ENCODE measurements at regions not wholly inside any gene's neighbourhood (a gene's known extent, or its start where the extent isn't known, plus 50 kb on each side); places are given as distances from the start of the nearest gene placed in this dataset.

DNA sequence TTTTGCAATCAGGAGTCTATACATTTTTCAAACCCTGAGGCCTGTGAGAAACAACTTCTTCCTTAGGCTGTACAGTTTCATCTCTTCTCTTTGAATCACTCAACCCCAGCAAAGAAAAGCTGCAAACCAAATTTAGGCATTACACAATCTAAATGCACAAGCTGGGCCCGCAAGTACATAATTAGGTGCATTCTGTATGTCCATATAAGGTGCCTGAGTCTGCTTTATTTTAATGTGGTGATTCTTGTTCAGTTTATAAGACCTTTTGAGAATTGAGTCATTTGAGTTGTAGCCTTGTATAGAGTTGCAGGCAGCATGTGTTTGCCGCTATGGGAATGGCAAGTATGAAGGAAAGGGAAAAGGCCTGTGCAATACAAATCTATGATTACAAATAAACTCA lies 709.6 kb upstream of the MARCKS start:
- DNase-seq (ENCODE audit: low spot score), result no peak
- TF ChIP-seq, protein P1, sequence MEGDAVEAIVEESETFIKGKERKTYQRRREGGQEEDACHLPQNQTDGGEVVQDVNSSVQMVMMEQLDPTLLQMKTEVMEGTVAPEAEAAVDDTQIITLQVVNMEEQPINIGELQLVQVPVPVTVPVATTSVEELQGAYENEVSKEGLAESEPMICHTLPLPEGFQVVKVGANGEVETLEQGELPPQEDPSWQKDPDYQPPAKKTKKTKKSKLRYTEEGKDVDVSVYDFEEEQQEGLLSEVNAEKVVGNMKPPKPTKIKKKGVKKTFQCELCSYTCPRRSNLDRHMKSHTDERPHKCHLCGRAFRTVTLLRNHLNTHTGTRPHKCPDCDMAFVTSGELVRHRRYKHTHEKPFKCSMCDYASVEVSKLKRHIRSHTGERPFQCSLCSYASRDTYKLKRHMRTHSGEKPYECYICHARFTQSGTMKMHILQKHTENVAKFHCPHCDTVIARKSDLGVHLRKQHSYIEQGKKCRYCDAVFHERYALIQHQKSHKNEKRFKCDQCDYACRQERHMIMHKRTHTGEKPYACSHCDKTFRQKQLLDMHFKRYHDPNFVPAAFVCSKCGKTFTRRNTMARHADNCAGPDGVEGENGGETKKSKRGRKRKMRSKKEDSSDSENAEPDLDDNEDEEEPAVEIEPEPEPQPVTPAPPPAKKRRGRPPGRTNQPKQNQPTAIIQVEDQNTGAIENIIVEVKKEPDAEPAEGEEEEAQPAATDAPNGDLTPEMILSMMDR (IDR thresholded peaks at IDR 0.05; ENCODE audit: extremely low read depth, missing control alignments), result no peak

DNA sequence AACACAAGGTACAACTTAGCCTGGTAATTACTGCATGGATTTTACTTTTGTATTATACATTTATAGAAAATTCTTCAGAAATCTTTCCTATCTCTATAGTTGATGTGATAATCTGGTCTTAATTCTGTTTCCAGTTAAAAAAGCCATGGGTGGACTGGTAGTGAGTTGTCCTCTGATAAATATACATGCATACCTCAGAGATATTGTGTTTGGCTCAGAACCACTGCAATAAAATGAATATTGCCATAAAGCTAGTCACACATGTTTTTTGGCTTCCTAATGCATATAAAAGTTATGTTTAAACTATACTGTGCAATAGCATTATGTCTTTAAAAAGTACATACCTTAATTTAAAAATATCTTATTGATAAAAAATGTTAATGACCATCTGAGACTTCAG lies 708.6 kb upstream of the MARCKS start:
- TF ChIP-seq, protein P1 (IDR thresholded peaks at IDR 0.05; ENCODE audit: extremely low read depth, missing control alignments), result no peak

DNA sequence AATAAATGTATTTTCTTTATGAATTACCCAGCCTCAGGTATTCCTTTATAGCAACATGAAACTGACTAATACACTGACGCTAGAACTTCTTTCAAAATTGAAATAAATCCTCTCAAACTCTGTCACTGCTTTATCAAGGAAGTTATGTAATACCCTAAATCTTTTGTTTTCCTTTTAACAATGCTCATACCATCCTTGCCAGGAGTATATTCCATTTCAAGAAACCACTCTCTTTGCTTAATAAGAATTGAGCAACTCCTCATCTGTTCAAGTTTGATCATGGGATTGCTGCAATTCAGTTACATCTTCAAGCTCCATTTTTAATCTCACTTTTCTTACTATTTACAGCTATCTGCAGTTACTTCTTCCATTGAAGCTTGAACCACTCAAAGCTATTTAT lies 707.6 kb upstream of the MARCKS start:
- no peak for DNase-seq (ENCODE audit: low spot score)
- TF ChIP-seq, protein P1 (IDR thresholded peaks at IDR 0.05; ENCODE audit: extremely low read depth, missing control alignments), result no peak

More for the DNA sequence above, 708.6 kb upstream of the MARCKS start:
- no peak for DNase-seq (ENCODE audit: low spot score)

DNA sequence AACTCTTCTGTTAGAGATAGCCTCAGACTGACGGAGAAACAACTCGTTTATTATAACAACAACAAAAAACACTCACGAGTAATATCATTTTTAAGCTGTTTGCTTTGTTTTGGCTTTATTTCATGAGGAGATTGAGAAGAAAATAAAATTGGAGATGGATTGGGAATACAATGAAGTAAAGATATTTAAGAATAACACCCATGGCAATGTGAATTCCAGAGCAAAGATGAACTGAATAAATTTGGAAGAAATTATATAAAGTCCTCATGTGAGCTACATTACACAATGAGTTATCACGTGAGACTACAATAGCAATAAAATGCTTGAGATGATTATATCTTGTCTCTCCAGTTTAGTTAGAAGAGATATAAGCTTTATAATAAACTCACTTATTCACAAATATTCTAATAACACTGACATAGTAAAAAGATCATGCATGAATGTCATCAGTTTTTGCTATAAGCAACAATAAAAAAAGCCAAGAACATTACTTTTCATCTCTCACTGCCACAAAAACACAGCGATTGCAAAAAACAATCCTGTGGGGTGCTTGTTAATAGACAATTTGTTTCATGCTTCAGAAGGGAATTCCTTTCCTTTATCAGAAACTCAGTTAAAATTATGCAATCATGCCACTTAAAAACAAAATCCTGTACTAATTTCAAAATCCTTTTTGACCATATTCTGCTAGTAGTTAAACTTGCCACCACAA lies 696.7 kb upstream of the MARCKS start:
- TF ChIP-seq, protein P1 (IDR thresholded peaks at IDR 0.05; ENCODE audit: extremely low read depth, missing control alignments), result no peak
- no peak for DNase-seq (ENCODE audit: low spot score)

DNA sequence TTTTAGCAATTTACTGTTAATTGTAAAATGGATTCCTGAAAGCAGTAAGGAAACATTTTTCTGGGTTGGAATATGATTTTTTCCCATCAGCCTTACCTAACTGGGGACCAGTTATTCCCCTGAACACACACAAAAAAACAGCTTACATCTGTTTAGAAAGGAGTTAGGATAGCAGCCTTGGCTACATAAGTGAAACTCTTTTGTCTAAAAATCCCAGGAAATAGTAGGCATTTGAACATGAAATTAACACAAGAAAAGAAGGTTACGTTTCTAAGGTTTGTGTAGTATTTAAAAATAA lies 696.2 kb upstream of the MARCKS start:
- TF ChIP-seq, protein P1 (IDR thresholded peaks at IDR 0.05; ENCODE audit: extremely low read depth, missing control alignments), result no peak
- DNase-seq (ENCODE audit: low spot score), result no peak

DNA sequence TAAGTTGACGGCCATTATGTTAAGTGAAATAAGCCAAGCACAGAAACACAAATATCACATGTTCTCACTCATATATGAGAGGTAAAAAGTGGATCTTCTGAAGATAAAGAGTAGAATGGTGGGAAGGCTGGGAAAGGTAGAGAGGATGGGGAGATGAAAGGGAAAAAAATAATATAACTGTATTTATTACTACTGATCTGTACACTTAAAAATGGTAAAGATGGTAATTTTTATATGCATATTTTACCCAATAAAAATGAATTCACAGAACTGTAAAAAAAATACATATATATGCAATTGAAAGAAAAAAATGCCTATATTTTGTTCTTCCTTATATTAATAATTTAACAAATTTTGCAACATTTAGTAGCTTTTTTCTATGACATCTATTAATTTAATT lies 694.4 kb upstream of the MARCKS start:
- TF ChIP-seq, protein P1 (IDR thresholded peaks at IDR 0.05; ENCODE audit: extremely low read depth, missing control alignments), result no peak

DNA sequence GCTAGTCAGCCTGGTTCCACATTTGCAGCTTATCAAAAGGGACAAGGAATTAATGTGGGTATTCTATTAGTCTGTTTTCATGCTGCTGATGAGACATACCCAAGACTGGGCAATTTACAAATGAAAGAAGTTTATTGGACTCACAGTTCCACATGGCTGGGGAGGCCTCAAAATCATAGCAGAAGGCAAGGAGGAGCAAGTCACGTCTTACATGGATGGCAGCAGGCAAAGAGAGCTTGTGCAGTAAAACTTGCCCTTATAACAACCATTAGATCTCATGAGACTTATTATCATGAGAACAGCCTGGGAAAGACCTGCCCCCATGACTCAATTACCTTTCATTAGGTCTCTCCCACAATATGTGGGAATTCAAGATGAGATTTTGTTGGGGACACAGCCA lies 689.1 kb upstream of the MARCKS start:
- TF ChIP-seq, protein P1 (IDR thresholded peaks at IDR 0.05; ENCODE audit: extremely low read depth, missing control alignments), result no peak
- DNase-seq (ENCODE audit: low spot score), result no peak

More for the DNA sequence above, 694.4 kb upstream of the MARCKS start:
- no peak for DNase-seq (ENCODE audit: low spot score)

All from GM20000 (cell line).